Activated CD8-positive, alpha-beta memory T cell treated with anti-CD3 and anti-CD28 coated beads, Interleukin-2, amount 10 ng/mL, durations not matched to agents 7 days and 5 days (primary cell): ENCODE measurements at regions not wholly inside any gene's neighbourhood (a gene's known extent, or its start where the extent isn't known, plus 50 kb on each side); places are given as distances from the start of the nearest gene placed in this dataset.
"Not testable (repeated sequence)": the region's sequence is repeated elsewhere in the genome, so short reads cannot be mapped to it uniquely, and the experiment has no call there.

ENCODE experiments used
- ATAC-seq: fragments of 150-1000 bp; cut with Tn5 transposase; one replicate; pipeline ENCODE4 v1.10.0; 2021; ENCODE audit warnings: moderate library complexity
- CTCF ChIA-PET: fragments of 350-600 bp; sonication (Branson Sonifier 250); formaldehyde crosslinking; loops from one replicate; lab custom pipeline; 2021; ENCODE audit warnings: antibody characterized with exemption; lab: Charles Lee
- DNase-seq: peaks from one replicate; pipeline ENCODE4 v3.0.0-alpha.2; 2020
- H3K27ac Mint-ChIP-seq: one replicate; pipeline ENCODE4 v1.8.0; 2021; ENCODE audit warnings: mild to moderate bottlenecking, mixed read lengths
- H3K27me3 Mint-ChIP-seq: one replicate; pipeline ENCODE4 v1.8.0; 2021; ENCODE audit warnings: mixed read lengths
- H3K36me3 Mint-ChIP-seq: one replicate; pipeline ENCODE4 v1.8.0; 2021; ENCODE audit warnings: mild to moderate bottlenecking, mixed read lengths
- H3K4me1 Mint-ChIP-seq: one replicate; pipeline ENCODE4 v1.8.0; 2021; ENCODE audit warnings: mixed read lengths
- H3K4me3 Mint-ChIP-seq: one replicate; pipeline ENCODE4 v1.8.0; 2021; ENCODE audit warnings: mild to moderate bottlenecking, moderate library complexity, mixed read lengths
- H3K9me3 Mint-ChIP-seq: one replicate; pipeline ENCODE4 v1.8.0; 2022; ENCODE audit warnings: low read depth, mixed read lengths

- H3K27ac Mint-ChIP-seq, DNase-seq, H3K4me1 Mint-ChIP-seq, CTCF ChIA-PET, H3K9me3 Mint-ChIP-seq, ATAC-seq, H3K27me3 Mint-ChIP-seq, H3K36me3 Mint-ChIP-seq, H3K4me3 Mint-ChIP-seq: not testable (repeated sequence)
These were observed 1364.3 kb downstream of the CDH12 start for GRCh38 chr5:21488828-21489227.

DNA sequence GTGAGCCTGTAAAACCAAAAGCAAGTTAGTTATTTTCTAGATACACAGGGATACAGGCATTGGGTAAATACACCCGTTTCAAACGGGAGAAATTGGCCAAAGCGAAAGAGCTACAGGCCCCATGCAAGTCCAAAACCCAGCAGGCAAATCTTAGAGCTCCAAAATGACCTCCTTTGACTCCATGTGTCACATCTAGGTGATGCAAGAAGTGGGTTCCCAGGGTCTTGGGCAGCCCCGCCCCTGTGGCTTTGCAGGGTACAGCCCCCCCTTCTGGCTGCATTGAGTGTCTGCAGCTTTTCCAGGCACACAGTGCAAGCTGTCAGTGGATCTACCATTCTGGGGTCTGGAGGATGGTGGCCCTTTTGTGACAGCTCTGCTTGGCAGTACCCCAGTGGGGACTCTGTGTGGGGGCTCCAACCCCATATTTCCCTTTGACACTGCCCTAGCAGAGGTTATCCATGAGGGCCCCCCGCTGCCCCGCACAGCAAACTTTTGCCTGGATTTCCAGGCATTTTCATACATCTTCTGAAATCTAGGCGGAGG, 1367.6 kb downstream of the CDH12 start:
- peak; percentile 49 for DNase-seq
- H3K36me3 Mint-ChIP-seq, H3K4me1 Mint-ChIP-seq, H3K27ac Mint-ChIP-seq, H3K4me3 Mint-ChIP-seq, H3K9me3 Mint-ChIP-seq, ATAC-seq, CTCF ChIA-PET, H3K27me3 Mint-ChIP-seq: not testable (repeated sequence)

- H3K27me3 Mint-ChIP-seq, H3K4me3 Mint-ChIP-seq, DNase-seq, H3K36me3 Mint-ChIP-seq, H3K27ac Mint-ChIP-seq, H3K9me3 Mint-ChIP-seq, H3K4me1 Mint-ChIP-seq, CTCF ChIA-PET, ATAC-seq: not testable (repeated sequence)
These were observed 1368.7 kb downstream of the CDH12 start for GRCh38 chr5:21484498-21484889.

- H3K9me3 Mint-ChIP-seq, DNase-seq, CTCF ChIA-PET, H3K27me3 Mint-ChIP-seq, H3K4me1 Mint-ChIP-seq, H3K36me3 Mint-ChIP-seq, H3K4me3 Mint-ChIP-seq, H3K27ac Mint-ChIP-seq, ATAC-seq: not testable (repeated sequence)
These were observed 1369.2 kb downstream of the CDH12 start for GRCh38 chr5:21483790-21484497.

GRCh38 chr5:21482983-21483650, 1370.0 kb downstream of the CDH12 start:
- H3K4me3 Mint-ChIP-seq, H3K9me3 Mint-ChIP-seq, ATAC-seq, H3K27ac Mint-ChIP-seq, CTCF ChIA-PET, H3K4me1 Mint-ChIP-seq, DNase-seq, H3K36me3 Mint-ChIP-seq, H3K27me3 Mint-ChIP-seq: not testable (repeated sequence)

DNA sequence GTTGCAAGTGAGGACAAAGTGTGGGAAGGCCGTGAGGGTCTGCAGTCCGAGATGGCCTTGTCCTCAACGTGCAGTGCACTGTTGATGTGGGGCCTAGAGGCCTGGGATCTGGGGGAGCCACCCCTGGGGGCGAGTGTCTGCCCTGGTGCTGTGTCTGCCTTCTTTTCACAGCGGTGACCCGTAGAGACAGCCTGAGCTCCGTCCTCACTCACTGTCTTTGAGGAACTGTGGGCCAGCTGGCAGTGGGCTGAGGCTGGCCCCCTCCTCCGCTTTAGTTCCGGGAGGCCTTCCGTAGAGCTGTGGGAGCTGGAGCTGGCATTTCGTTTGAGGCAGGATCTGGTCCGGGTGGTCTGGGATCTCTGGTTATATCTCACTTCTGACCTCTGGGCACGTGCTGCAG, 1370.6 kb downstream of the CDH12 start:
- H3K27ac Mint-ChIP-seq, H3K27me3 Mint-ChIP-seq, CTCF ChIA-PET, H3K9me3 Mint-ChIP-seq, ATAC-seq, H3K4me1 Mint-ChIP-seq, H3K36me3 Mint-ChIP-seq, DNase-seq, H3K4me3 Mint-ChIP-seq: not testable (repeated sequence)

- ATAC-seq, DNase-seq, H3K4me3 Mint-ChIP-seq, CTCF ChIA-PET, H3K27me3 Mint-ChIP-seq, H3K27ac Mint-ChIP-seq, H3K9me3 Mint-ChIP-seq, H3K36me3 Mint-ChIP-seq, H3K4me1 Mint-ChIP-seq: not testable (repeated sequence)
These were observed 1371.5 kb downstream of the CDH12 start for GRCh38 chr5:21481320-21482270.

DNA sequence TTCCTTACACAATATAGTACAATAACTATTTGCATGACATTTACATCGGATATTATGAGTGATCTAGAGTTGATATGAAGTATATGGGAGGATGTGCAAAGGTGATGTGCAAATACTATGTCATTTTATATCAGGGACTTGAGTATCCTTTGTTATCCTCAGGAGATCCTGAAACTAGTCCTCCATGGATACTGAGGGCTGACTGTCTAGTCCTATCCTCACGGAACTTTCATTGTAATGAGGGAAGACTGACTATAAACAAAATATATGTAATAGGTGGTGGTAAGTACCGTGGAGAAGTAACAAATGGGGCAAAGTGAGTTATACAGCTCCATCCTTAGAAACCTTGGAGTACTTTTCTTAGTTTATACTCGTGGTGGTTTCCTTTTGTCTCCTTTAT, 1373.1 kb downstream of the CDH12 start:
- ATAC-seq, H3K36me3 Mint-ChIP-seq, H3K4me3 Mint-ChIP-seq, H3K27me3 Mint-ChIP-seq, H3K9me3 Mint-ChIP-seq, DNase-seq, H3K4me1 Mint-ChIP-seq, H3K27ac Mint-ChIP-seq, CTCF ChIA-PET: not testable (repeated sequence)

DNA sequence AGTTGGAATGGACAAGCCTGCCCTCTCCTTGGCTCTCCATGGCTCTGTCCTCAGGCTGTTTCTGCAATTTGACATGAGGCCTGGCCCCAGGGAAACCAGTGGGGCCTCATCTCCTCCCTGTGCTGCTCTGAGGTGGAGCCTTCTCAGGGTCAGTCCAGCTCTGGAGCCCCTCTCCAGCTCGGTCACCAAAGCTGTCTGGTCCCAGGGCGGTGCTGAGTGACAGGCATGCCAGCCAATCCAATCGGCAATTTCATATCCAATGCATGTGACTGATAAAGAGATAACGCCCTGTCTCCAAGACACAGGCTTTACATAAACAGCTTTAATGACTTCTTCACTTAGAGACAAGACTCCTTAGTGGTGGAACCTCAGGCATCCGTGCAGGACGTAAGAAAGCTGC, 1379.2 kb downstream of the CDH12 start:
- H3K4me3 Mint-ChIP-seq, ATAC-seq, DNase-seq, H3K4me1 Mint-ChIP-seq, CTCF ChIA-PET, H3K27me3 Mint-ChIP-seq, H3K27ac Mint-ChIP-seq, H3K9me3 Mint-ChIP-seq: not testable (repeated sequence)
- peaks cover 11% of the 10 kb centered on the region for H3K36me3 Mint-ChIP-seq

GRCh38 chr5:21473436-21473835, 1379.7 kb downstream of the CDH12 start:
- H3K4me1 Mint-ChIP-seq, H3K4me3 Mint-ChIP-seq, H3K36me3 Mint-ChIP-seq, ATAC-seq, H3K27me3 Mint-ChIP-seq, H3K9me3 Mint-ChIP-seq, DNase-seq, H3K27ac Mint-ChIP-seq, CTCF ChIA-PET: not testable (repeated sequence)

- peaks cover 12% of the 10 kb centered on the region for H3K36me3 Mint-ChIP-seq
- DNase-seq, H3K27ac Mint-ChIP-seq, ATAC-seq, H3K9me3 Mint-ChIP-seq, H3K4me1 Mint-ChIP-seq, CTCF ChIA-PET, H3K27me3 Mint-ChIP-seq, H3K4me3 Mint-ChIP-seq: not testable (repeated sequence)
These were observed 1381.5 kb downstream of the CDH12 start for GRCh38 chr5:21471691-21472090.

- not testable (repeated sequence) for DNase-seq, H3K4me3 Mint-ChIP-seq
These were observed 1383.5 kb downstream of the CDH12 start for GRCh38 chr5:21469523-21470101.

GRCh38 chr5:21467544-21467943, 1385.6 kb downstream of the CDH12 start:
- H3K27me3 Mint-ChIP-seq, H3K4me3 Mint-ChIP-seq, H3K9me3 Mint-ChIP-seq, H3K27ac Mint-ChIP-seq, CTCF ChIA-PET, H3K4me1 Mint-ChIP-seq, ATAC-seq, DNase-seq: not testable (repeated sequence)
- peaks cover 15% of the 10 kb centered on the region for H3K36me3 Mint-ChIP-seq

More at GRCh38 chr5:21469523-21470101, 1383.5 kb downstream of the CDH12 start:
- peaks cover 15% of the 10 kb centered on the region for H3K36me3 Mint-ChIP-seq
- H3K27ac Mint-ChIP-seq, ATAC-seq, H3K27me3 Mint-ChIP-seq, H3K4me1 Mint-ChIP-seq, H3K9me3 Mint-ChIP-seq, CTCF ChIA-PET: not testable (repeated sequence)
